ENCODE measurements at regions not wholly inside any gene's neighbourhood (a gene's known extent, or its start where the extent isn't known, plus 50 kb on each side); places are given as distances from the start of the nearest gene placed in this dataset.

GRCh38 chr12:132406493-132407450 is 77.4 kb upstream of the GALNT9 start:
- DNase-seq: no peak

DNA sequence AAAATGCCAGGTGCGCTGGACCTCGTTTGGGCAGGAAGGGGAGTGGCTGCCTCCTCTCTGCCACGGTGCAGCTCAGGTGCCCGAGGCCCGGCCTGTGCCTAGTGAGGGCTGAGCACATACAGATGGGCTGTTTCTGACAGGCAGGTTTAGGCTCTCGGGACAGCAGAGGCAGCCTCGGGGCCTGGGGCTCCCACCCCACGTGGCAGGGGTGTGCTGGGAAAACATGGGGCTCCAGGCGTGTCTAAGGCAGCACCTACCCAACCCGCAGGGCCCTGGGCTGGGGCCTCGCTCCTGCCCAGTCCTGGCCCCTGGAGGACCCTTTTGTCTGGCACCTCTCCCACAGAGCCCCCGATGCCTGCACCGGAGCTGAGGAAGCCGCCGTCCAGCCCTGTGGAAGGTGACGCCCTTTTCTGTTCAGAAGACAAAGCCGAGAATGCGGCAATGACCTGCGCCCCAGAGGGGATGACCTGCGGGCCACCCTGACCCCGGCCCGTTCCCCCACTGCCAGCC is 76.4 kb upstream of the GALNT9 start:
- DNase-seq: no peak

DNA sequence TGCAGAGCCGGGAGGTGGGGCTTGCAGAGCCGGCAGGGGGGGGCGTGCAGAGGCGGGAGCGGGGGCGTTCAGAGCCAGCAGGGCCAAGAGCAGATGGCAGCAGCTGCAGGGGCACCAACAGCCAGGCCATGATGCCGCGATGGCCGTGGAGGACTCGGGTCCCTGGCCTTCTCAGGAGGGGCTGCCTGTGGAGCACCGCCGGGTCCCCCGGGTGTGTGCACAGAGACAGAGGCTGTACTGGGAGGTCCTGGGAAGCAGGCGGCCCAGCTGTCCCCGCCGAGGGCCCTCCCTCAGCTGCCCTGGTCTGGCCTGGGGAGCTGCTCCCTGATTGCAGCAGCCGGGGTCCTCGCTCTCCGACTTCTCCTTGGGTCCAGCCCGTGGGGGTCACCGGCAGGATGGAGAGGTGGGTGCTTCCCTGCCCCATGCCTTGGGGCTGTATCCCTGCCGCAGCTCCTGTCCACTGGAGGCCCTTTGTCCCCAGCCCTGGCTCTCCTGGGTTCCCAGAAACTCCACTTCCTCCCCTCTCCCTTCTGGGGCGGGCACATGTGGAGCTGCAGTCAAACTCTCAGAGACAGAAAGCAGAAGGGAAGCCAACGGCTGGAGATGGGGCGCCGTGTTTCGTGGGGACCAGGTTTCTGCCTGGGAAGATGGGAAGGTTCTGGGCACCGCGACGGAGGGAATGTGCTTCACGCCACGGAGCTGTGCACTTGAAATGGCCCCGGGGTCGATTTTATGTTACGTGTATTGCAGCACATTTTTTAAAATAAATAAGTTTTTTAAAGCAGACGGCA is 75.8 kb upstream of the GALNT9 start:
- DNase-seq: no peak

DNA sequence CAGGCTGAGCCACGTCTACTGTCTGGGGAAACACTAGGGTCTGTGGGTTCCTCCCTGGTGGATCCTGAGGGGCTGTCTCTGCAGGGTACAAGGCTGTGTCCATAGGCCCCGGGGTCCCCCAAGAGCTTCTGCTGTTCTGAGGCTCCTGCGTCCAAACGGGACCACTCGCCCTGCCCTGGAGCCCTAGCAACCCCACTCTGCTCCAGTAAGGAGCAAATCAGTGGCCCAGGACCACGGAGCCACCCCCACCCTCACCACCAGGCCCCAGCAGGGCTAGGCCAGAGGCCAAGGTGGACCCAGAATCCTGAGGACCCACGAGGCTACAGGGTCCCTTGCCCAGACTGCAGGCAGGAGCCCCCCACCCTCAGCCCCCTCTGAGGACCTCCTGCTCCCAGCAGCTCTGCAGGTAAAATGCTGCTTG is 75.1 kb upstream of the GALNT9 start:
- no peak for DNase-seq

DNA sequence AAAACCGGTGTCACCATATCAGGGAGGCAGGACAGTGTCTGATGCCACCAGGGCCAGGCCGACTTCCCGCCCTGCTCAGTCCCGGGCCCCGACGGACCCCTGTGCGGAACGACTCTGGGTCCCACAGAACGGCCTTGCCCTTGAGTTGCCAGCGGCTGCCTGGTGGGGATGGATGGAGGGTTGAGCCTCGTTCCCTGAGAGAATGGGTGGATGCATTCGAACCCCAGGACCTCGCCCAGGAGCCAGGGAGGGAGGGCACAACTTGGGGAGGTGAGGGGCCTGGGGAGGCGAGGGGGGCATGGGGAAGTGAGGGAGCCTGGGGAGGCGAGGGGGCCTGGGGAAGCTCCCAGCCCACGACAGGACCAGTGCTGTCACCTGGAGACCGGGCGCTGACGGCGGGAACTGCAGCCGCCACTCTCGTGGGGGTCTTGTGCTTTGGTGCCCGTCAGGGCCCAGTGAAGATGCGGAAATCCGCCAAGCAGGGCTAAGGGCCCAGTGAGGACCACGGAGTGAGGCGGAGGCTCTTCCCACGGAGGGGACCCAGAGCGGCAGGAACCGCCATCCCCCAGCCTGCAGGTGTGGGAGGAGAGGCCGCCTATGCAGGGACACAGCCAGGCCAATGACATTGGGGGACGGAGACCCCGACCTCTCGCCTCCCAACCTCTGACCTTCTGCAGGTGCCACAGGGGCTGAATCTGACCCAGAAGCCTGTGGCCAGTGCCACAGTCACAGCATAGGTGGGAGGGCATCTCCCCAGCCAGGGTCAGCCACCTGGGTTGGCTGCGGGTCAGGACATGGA is 74.4 kb upstream of the GALNT9 start:
- no peak for DNase-seq

- DNase-seq: no peak
These were observed 73.5 kb upstream of the GALNT9 start for GRCh38 chr12:132402831-132403416.

DNA sequence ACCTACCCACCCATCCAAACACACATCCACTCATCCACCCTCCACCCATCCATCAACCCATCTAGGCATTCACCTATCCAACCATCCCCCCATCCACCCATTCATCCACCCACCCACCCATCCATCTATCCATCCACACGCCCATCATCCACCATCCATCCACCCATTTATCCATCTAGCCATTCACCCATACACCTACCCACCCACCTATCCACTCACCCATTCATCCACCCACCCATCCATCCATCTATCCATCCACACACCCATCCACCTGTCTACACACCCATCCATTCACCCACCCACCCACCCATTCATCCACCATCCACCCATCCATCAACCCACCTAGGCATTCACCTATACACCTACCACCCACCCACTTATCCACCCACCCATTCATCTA is 72.6 kb upstream of the GALNT9 start:
- DNase-seq: no peak

- no peak for DNase-seq
These were observed 70.7 kb upstream of the GALNT9 start for GRCh38 chr12:132400011-132400641.

- no peak for DNase-seq
These were observed 70.0 kb upstream of the GALNT9 start for GRCh38 chr12:132399092-132400010.

DNA sequence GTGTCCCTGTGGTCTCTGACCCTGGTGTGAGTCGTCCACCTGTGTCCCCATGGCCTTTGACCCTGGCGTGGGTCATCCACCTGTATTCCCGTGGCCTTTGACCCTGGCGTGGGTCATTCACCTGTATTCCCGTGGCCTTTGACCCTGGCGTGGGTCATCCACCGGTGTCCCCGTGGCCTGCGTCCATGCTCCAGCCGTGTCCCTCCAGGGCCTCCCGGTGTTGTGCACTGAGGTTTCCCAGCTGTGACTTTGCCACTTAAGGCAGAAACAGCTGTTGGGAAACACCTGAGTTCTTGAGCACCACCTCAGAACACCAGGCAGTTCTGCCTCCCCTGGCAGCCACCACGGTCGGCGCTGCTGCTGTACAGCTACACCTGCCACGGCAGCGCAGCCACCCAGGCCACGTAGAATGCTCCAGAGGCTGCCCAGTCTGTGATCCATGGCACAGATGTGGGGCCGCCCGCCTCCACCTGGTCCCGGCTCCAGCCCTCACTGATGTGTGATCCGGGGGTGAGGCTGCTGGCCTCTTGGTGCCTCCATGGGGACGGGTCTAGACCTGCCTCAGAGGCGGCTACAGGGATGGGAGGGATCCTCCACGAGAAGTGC is 69.1 kb upstream of the GALNT9 start:
- no peak for DNase-seq

DNA sequence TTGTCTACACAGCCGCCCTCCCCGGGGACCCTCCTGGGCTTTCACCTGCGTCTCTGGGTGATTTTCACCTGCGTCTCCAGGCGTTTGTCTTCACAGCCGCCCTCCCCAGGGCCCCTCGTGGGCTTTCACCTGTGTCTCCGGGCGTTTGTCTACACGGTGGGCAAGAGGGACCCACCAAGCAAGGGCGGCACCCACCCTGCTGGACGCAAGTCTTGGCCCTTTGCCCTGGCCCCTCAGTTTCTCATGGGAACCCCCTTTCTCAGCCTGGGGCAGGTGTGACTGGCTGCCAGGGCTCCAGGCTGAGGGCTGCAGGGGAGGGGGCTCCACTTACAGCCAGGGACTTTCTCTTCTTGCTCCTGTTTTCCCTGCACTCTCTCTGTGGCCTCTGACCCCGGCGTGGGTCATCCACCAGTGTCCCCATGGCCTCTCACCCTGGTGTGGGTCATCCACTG is 68.6 kb upstream of the GALNT9 start:
- DNase-seq: no peak

GRCh38 chr12:132397152-132397933 is 68.0 kb upstream of the GALNT9 start:
- DNase-seq: no peak

DNA sequence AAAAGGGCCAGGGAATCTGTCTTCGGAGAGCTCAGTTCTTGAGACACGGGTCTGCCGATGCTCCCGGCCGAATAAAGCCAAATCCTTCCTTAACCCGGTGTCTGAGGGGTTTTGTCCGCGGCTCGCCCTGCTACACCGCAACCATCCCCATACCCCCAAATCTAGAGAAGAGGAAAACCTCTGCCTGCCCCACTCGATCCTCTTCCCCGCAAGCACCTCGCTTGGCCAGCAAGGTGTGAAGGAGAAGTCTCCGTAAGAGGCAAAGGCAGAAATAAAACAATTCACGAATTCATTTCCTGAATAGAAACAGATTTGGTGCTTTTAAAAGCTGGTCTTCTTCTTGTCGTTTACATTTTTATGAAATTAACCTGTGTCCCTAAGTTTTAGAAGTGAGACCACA is 67.3 kb upstream of the GALNT9 start:
- DNase-seq: no peak

DNA sequence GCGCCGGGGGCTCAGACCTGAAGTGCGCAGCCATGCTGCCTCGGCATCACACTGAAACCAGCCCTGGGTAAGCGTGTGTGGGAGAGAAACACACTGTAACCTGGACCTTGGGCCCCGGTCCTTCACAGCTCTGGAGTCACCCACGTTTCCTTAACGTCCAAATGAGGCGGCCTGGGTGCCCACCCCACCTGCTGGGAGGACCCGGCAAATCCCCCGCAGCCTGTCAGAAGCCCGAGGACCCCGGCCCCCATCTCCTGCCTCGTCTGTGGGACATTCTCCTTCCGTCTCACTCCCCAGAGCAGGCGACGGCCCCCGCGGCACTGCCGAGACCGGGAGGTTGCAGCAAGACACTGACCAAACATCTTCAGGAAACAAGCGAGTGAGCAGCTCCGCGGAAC is 66.5 kb upstream of the GALNT9 start:
- DNase-seq: no peak

DNA sequence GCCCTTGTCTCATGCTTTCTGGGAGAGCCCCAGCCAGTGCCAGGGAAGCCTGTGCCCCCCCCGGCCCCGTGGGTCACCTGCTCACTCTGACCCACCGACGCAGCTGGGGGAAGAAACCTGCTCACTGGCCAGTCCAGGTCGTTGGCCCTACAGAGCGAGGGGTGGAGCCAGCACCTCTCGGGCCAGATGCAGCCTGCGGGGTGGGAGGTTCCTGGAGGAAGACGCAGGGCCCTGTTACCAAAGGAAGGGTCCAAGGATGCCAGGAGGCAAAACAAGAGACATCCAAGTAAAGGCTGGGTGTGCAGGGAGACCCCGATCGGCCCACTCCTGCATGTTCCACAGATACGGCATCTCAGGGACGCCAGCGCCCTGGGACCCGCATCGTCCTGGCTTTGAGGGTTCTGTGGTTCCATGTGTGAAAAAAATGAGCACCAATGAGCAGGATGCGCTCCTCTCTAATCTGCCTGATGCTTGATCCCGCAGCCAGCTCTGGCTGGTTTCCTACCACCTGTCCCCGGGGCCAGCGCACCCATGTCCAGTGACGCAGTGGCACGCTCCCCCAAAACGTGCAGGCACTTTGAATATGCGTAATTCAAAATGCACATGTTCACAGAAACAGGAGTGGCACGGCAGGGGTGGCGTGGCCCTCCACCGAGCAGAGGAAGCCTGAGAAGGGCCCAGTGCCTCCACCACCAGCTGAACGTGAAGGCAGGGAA is 66.0 kb upstream of the GALNT9 start:
- DNase-seq: no peak

DNA sequence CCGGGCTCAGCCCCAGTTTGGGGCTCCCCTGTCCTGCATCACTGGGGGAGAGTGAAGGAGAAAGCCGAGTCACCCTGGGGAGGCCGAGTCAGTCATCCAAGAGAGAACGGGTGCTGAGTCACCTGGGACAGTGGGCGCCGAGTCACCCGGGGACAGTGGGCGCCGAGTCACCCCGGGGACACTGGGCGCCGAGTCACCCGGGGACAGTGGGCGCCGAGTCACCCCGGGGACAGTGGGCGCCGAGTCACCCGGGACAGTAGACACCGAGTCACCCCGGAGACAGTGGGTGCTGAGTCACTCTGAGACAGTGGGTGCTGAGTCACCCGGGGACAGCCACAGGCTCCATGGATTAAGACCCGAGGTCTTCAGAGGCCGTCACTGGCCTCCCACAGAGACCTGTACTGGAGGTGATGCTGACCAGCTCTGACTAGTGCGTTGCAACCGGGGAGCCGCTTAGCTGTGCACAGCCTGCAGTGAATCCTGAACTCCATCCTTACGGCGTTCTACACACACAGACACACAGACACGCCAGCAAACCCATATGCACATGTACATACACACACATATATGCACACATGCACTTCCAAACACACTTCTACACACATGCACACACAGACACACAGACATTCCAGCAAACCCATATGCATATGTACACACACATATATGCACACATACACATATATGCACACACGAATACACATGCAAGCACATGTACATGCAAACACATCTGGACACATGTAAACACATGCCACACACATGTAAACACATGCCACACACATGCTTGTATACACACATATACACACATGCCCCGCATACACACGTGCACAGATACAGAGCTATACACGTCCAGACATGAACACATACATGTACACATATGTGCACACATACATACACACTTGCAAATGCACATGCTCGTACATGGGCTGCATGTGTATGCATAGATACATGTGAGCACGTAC is 64.9 kb upstream of the GALNT9 start:
- no peak for DNase-seq

- DNase-seq: no peak
These were observed 63.9 kb upstream of the GALNT9 start for GRCh38 chr12:132393245-132393795.
